Caco-2 (cell line): ENCODE measurements at regions not wholly inside any gene's neighbourhood (a gene's known extent, or its start where the extent isn't known, plus 50 kb on each side); places are given as distances from the start of the nearest gene placed in this dataset.
"Not testable (repeated sequence)": the region's sequence is repeated elsewhere in the genome, so short reads cannot be mapped to it uniquely, and the experiment has no call there.

Source experiments
- BruUV-seq: library from RNA; stranded (reverse); fragments of 400-500 nt; replicated peaks from 2 replicates; lab custom pipeline; 2021; lab: Mats Ljungman, UMichigan
- CTCF ChIA-PET: fragments of 300-600 bp; sonication (Branson Sonifier 250); formaldehyde crosslinking; loops from one replicate; lab custom pipeline; 2022; ENCODE audit warnings: antibody characterized with exemption; lab: Charles Lee
- POLR2A ChIA-PET: fragments of 300-600 bp; sonication (Branson Sonifier 250); formaldehyde crosslinking; loops from one replicate; lab custom pipeline; 2022; ENCODE audit warnings: antibody characterized with exemption; lab: Charles Lee
- DNase-seq, 2 experiments: peaks; one replicate each; pipeline versions ENCODE4 v3.0.0 to v3.0.0-alpha.2; 2020 to 2022
- H3K27me3 ChIP-seq: replicated peaks from 2 replicates; pipeline ENCODE4 v1.6.0; 2011; ENCODE audit warnings: low read length; ENCODE audit not compliant: control insufficient read depth, insufficient read depth
- H3K36me3 ChIP-seq: 2 replicates; pipeline ENCODE4 v1.5.1; 2011; ENCODE audit warnings: low read length; ENCODE audit not compliant: control insufficient read depth, insufficient read depth
- H3K4me1 ChIP-seq: fragments of 250-450 bp; sonication (Bioruptor Pico); 2 replicates; pipeline ENCODE4 v1.5.1; 2020; ENCODE audit warnings: mild to moderate bottlenecking
- H3K4me3 ChIP-seq: 2 replicates; pipeline ENCODE4 v1.5.1; 2011; ENCODE audit warnings: low read depth, mild to moderate bottlenecking, control low read depth, low read length
- H3K9me3 ChIP-seq: fragments of 250-450 bp; sonication (Bioruptor Pico); 2 replicates; pipeline ENCODE4 v1.5.1; 2020; ENCODE audit warnings: mild to moderate bottlenecking, moderate library complexity
- H3K27ac Mint-ChIP-seq: one replicate; pipeline ENCODE4 v1.8.0; 2022; ENCODE audit warnings: mixed read lengths; ENCODE audit not compliant: unreplicated experiment
- H3K27me3 Mint-ChIP-seq: one replicate; pipeline ENCODE4 v1.8.0; 2022; ENCODE audit warnings: mixed read lengths; ENCODE audit not compliant: insufficient read depth, unreplicated experiment
- H3K36me3 Mint-ChIP-seq: one replicate; pipeline ENCODE4 v1.8.0; 2022; ENCODE audit warnings: mild to moderate bottlenecking, mixed read lengths; ENCODE audit not compliant: insufficient read depth, unreplicated experiment
- H3K4me1 Mint-ChIP-seq: one replicate; pipeline ENCODE4 v1.8.0; 2022; ENCODE audit warnings: low read depth, mixed read lengths; ENCODE audit not compliant: unreplicated experiment
- H3K4me3 Mint-ChIP-seq: one replicate; pipeline ENCODE4 v1.8.0; 2022; ENCODE audit warnings: mild to moderate bottlenecking, moderate library complexity, mixed read lengths; ENCODE audit not compliant: unreplicated experiment
- H3K9me3 Mint-ChIP-seq: one replicate; pipeline ENCODE4 v1.8.0; 2022; ENCODE audit warnings: mixed read lengths; ENCODE audit not compliant: unreplicated experiment
- intact Hi-C: fragments of 100-400 bp; cut with micrococcal nuclease; formaldehyde crosslinking; loops from one replicate; pipeline ENCODE4 v1.10.0; 2022; ENCODE audit not compliant: unreplicated experiment
- TF ChIP-seq, protein P1 (sequence below), 2 experiments: fragments of 200-600 bp in 1 of 2; IDR thresholded peaks; 1 replicate in 1 of 2; 2 replicates in 1 of 2; pipeline versions ENCODE4 v1.5.1 to v1.8.0; 2011 to 2022; ENCODE audit warnings: antibody characterized with exemption in 1 of 2, control low read depth in 1 of 2, inconsistent platforms in 1 of 2, low read depth in 1 of 2, low read length in 1 of 2, mild to moderate bottlenecking in 1 of 2, moderate library complexity in 1 of 2; ENCODE audit not compliant: insufficient read depth in 1 of 2, severe bottlenecking in 1 of 2, unreplicated experiment in 1 of 2

- no peaks in the 10 kb centered on the region for H3K27me3 Mint-ChIP-seq
- H3K4me3 ChIP-seq = no peak overlapping the region
- no peaks in the 10 kb centered on the region for H3K9me3 ChIP-seq
- no peak overlapping the region for H3K4me3 Mint-ChIP-seq
- no peaks in the 10 kb centered on the region for H3K36me3 Mint-ChIP-seq
- H3K27ac Mint-ChIP-seq = no peak overlapping the region
- TF ChIP-seq, protein P1, sequence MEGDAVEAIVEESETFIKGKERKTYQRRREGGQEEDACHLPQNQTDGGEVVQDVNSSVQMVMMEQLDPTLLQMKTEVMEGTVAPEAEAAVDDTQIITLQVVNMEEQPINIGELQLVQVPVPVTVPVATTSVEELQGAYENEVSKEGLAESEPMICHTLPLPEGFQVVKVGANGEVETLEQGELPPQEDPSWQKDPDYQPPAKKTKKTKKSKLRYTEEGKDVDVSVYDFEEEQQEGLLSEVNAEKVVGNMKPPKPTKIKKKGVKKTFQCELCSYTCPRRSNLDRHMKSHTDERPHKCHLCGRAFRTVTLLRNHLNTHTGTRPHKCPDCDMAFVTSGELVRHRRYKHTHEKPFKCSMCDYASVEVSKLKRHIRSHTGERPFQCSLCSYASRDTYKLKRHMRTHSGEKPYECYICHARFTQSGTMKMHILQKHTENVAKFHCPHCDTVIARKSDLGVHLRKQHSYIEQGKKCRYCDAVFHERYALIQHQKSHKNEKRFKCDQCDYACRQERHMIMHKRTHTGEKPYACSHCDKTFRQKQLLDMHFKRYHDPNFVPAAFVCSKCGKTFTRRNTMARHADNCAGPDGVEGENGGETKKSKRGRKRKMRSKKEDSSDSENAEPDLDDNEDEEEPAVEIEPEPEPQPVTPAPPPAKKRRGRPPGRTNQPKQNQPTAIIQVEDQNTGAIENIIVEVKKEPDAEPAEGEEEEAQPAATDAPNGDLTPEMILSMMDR (IDR thresholded peaks at IDR 0.05; ENCODE audit: insufficient read depth in 1 of 2, low read depth in 1 of 2, low read length in 1 of 2, severe bottlenecking in 1 of 2, unreplicated experiment in 1 of 2) = no peak
- no peaks in the 10 kb centered on the region for H3K4me1 ChIP-seq
- intact Hi-C loops = no loop called here
- no peak for DNase-seq
- no peaks in the 10 kb centered on the region for H3K27me3 ChIP-seq
- CTCF ChIA-PET = no interaction called here
- H3K36me3 ChIP-seq = no peaks in the 10 kb centered on the region
- no peaks in the 10 kb centered on the region for H3K4me1 Mint-ChIP-seq
- POLR2A ChIA-PET = no interaction called here
- BruUV-seq = no TSS peak
- peaks cover 9% of the 10 kb centered on the region for H3K9me3 Mint-ChIP-seq
Observed at GRCh38 chrX:14344172-14344940, 185.0 kb upstream of the GLRA2 start.

DNA sequence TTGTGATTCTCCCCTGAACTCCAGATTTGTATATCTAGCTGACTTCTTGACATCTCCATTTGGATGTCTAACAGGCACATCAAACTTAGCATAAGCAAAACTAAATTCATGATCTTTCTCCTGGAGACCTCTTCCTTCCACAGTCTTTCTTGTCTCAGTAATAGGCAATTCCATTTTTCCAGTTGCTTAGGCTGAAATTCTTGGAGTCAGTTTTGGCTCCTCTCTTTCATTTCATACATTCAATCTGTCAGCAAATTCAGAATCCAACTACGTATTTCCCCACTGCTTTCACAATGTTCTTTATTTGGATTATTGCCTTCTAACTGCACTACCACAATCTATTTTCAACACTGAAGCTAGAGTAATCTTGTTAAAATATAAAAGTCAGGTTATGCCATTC, 219.9 kb upstream of the GLRA2 start:
- intact Hi-C loops = no loop called here
- Histone ChIP-seq H3K27me3 (no peaks in the 10 kb centered on the region), H3K9me3 (no peaks in the 10 kb centered on the region), H3K36me3 (no peaks in the 10 kb centered on the region), H3K4me3 (no peak overlapping the region), H3K4me1 (no peaks in the 10 kb centered on the region)
- CTCF ChIA-PET = no interaction called here
- Mint-ChIP-seq H3K9me3 (peaks cover 16% of the 10 kb centered on the region), H3K36me3 (no peaks in the 10 kb centered on the region), H3K4me1 (no peaks in the 10 kb centered on the region), H3K4me3 (no peak overlapping the region), H3K27me3 (no peaks in the 10 kb centered on the region), H3K27ac (no peak overlapping the region)
- POLR2A ChIA-PET = no interaction called here
- no peak for DNase-seq
- TF ChIP-seq, protein P1 (IDR thresholded peaks at IDR 0.05; ENCODE audit: insufficient read depth in 1 of 2, low read depth in 1 of 2, low read length in 1 of 2, severe bottlenecking in 1 of 2, unreplicated experiment in 1 of 2) = no peak
- BruUV-seq = no TSS peak

GRCh38 chrX:14308976-14309375, 220.4 kb upstream of the GLRA2 start:
- H3K4me3 ChIP-seq, BruUV-seq, H3K4me3 Mint-ChIP-seq, intact Hi-C loops, POLR2A ChIA-PET, H3K27ac Mint-ChIP-seq, H3K9me3 ChIP-seq, H3K4me1 ChIP-seq, H3K27me3 Mint-ChIP-seq, H3K36me3 ChIP-seq, CTCF ChIA-PET, H3K4me1 Mint-ChIP-seq, H3K36me3 Mint-ChIP-seq, H3K27me3 ChIP-seq, DNase-seq: not testable (repeated sequence)
- peaks cover 16% of the 10 kb centered on the region for H3K9me3 Mint-ChIP-seq
